HepG2 (cell line): ENCODE measurements at regions not wholly inside any gene's neighbourhood (a gene's known extent, or its start where the extent isn't known, plus 50 kb on each side); places are given as distances from the start of the nearest gene placed in this dataset.

ENCODE experiments used
- ATAC-seq: fragments of 200-7000 bp; cut with Tn5 transposase; 3 replicates; pipeline ENCODE4 v1.9.1; 2020; ENCODE audit warnings: mild to moderate bottlenecking, moderate library complexity
- BruUV-seq: library from RNA; stranded (reverse); fragments of 400-500 nt; replicated peaks from 2 replicates; lab custom pipeline; 2021; lab: Mats Ljungman, UMichigan
- CTCF ChIA-PET: fragments of 300-600 bp; formaldehyde crosslinking; extraction: SDS; loops from one replicate; lab custom pipeline; 2021; ENCODE audit warnings: low total read pairs, inconsistent platforms, low intra/inter-chr PET ratio; lab: Yijun Ruan, JAX
- POLR2A ChIA-PET: fragments of 350-600 bp; sonication (Branson Sonifier 250); formaldehyde crosslinking; loops from one replicate; lab custom pipeline; 2020; ENCODE audit warnings: antibody characterized with exemption, inconsistent platforms; lab: Yijun Ruan, JAX
- DNase-seq: peaks from one replicate; pipeline ENCODE4 v3.0.0-alpha.2; 2015; ENCODE audit warnings: low spot score
- FAIRE-seq: peaks from 3 replicates; lab custom pipeline; 2011; peaks lifted over from hg19 to GRCh38; lab: Jason Lieb, UNC
- H2AFZ ChIP-seq: one replicate; pipeline ENCODE4 v1.6.1; 2011; ENCODE audit warnings: low read length, inconsistent platforms
- H3K27ac ChIP-seq: fragments of 300-600 bp; 3 replicates; pipeline ENCODE4 v1.8.0; 2011; ENCODE audit warnings: mixed run types, mild to moderate bottlenecking, mixed read lengths, low read length, inconsistent platforms; ENCODE audit not compliant: insufficient read depth; ENCODE audit errors: extremely low read length
- H3K27me3 ChIP-seq, 2 experiments: fragments of 200-600 bp in 1 of 2; 2 replicates in 1 of 2; 3 replicates in 1 of 2; pipeline versions ENCODE4 v1.6.0 to v1.8.0; 2011; ENCODE audit warnings: low read length in 2 of 2, mild to moderate bottlenecking in 2 of 2, moderate library complexity in 2 of 2, inconsistent platforms in 1 of 2; ENCODE audit not compliant: insufficient read depth in 2 of 2, control insufficient read depth in 1 of 2
- H3K36me3 ChIP-seq, 2 experiments: fragments of 200-600 bp in 1 of 2; replicated peaks in 1 of 2; 2 replicates in 1 of 2; 3 replicates in 1 of 2; pipeline versions ENCODE4 v1.5.1 to v1.8.0; 2011; ENCODE audit warnings: low read length in 2 of 2, inconsistent platforms in 1 of 2; ENCODE audit not compliant: insufficient read depth in 2 of 2, control insufficient read depth in 1 of 2
- H3K4me1 ChIP-seq: 2 replicates; pipeline ENCODE4 v1.5.1; 2012; ENCODE audit warnings: low read length, inconsistent platforms; ENCODE audit not compliant: insufficient read depth
- H3K4me2 ChIP-seq: 2 replicates; pipeline ENCODE4 v1.6.0; 2011; ENCODE audit warnings: low read depth, low read length, inconsistent platforms
- H3K4me3 ChIP-seq, 3 experiments: fragments of 200-600 bp in 1 of 3; sonication (generic), shearing (Covaris generic) in 1 of 3; replicated peaks in 1 of 3; 2 replicates each; pipeline ENCODE4 v1.5.1; 2011 to 2016; ENCODE audit warnings: low read length in 3 of 3, inconsistent platforms in 2 of 3, low read depth in 2 of 3, mild to moderate bottlenecking in 2 of 3, control low read depth in 1 of 3, mixed read lengths in 1 of 3; ENCODE audit not compliant: insufficient read depth in 1 of 3
- H3K79me2 ChIP-seq: one replicate; pipeline ENCODE4 v1.6.1; 2011; ENCODE audit warnings: low read length, inconsistent platforms; ENCODE audit not compliant: insufficient read depth
- H3K9ac ChIP-seq: 2 replicates; pipeline ENCODE4 v1.6.0; 2011; ENCODE audit warnings: mild to moderate bottlenecking, low read depth, low read length, inconsistent platforms; ENCODE audit not compliant: insufficient read depth
- H3K9me3 ChIP-seq: 2 replicates; pipeline ENCODE4 v1.5.1; 2012; ENCODE audit warnings: mild to moderate bottlenecking, low read length
- H4K20me1 ChIP-seq: 2 replicates; pipeline ENCODE4 v1.6.0; 2011; ENCODE audit warnings: inconsistent platforms, mild to moderate bottlenecking, low read length, moderate library complexity; ENCODE audit not compliant: insufficient read depth
- HNRNPH1 ChIP-seq: fragments of 200-400 bp; formaldehyde crosslinking; optimal IDR thresholded peaks from 2 replicates; pipeline ENCODE3; 2017; ENCODE audit warnings: mild to moderate bottlenecking, low read depth, low read length
- NONO ChIP-seq, 2 experiments: fragments of 450-650 bp in 1 of 2; sonication (generic) in 1 of 2; formaldehyde crosslinking in 1 of 2; IDR thresholded peaks in 1 of 2; conservative IDR thresholded peaks in 1 of 2; 2 replicates each; pipeline versions ENCODE4 v1.6.1 to v1.8.0; 2017 to 2022; ENCODE audit warnings: mild to moderate bottlenecking in 1 of 2, missing genetic modification reagents in 1 of 2, moderate library complexity in 1 of 2
- SIX4 ChIP-seq: sonication (generic); formaldehyde crosslinking; IDR thresholded peaks from 2 replicates; pipeline ENCODE4 v1.4.0; 2020; ENCODE audit warnings: missing genetic modification reagents
- SP4 ChIP-seq: sonication (generic); formaldehyde crosslinking; IDR thresholded peaks from 2 replicates; pipeline ENCODE4 v1.8.1; 2023; ENCODE audit warnings: mild to moderate bottlenecking, missing genetic modification reagents
- SPEN ChIP-seq: sonication (generic); formaldehyde crosslinking; IDR thresholded peaks from 2 replicates; pipeline ENCODE4 v1.5.1; 2020; ENCODE audit warnings: low read depth, mild to moderate bottlenecking, missing genetic modification reagents
- TARDBP ChIP-seq: sonication (generic); formaldehyde crosslinking; IDR thresholded peaks from 2 replicates; pipeline ENCODE4 v1.8.0; 2022; ENCODE audit warnings: mild to moderate bottlenecking, missing genetic modification reagents
- TOPORS ChIP-seq: sonication (generic); formaldehyde crosslinking; IDR thresholded peaks from 2 replicates; pipeline ENCODE4 v1.8.0; 2023; ENCODE audit warnings: mild to moderate bottlenecking, missing genetic modification reagents
- ZBTB14 ChIP-seq: sonication (generic); formaldehyde crosslinking; IDR thresholded peaks from 2 replicates; pipeline ENCODE4 v1.4.0; 2020; ENCODE audit warnings: missing genetic modification reagents
- ZFAT ChIP-seq: sonication (generic); formaldehyde crosslinking; conservative IDR thresholded peaks from 2 replicates; pipeline ENCODE4 v1.8.1; 2023; ENCODE audit warnings: missing genetic modification reagents, inconsistent platforms
- ZSCAN31 ChIP-seq: sonication (generic); formaldehyde crosslinking; IDR thresholded peaks from 2 replicates; pipeline ENCODE4 v1.5.0; 2020; ENCODE audit warnings: low read depth, mild to moderate bottlenecking, missing genetic modification reagents
- WGBS: methylation state at CpG from one replicate; pipeline ENCODE4 v1.1.6; 2017; ENCODE audit warnings: low lambda C conversion rate; 5-methylcytosine and 5-hydroxymethylcytosine counted together
- in situ Hi-C: cut with HindIII; loops from 2 replicates; pipeline ENCODE4 v1.10.0; 2017; ENCODE audit warnings: low pct_unique_long_range_greater_than_20kb; ENCODE audit not compliant: extremely low pct_ligation_motif_present
- intact Hi-C: fragments of 100-400 bp; cut with micrococcal nuclease; formaldehyde crosslinking; loops from one replicate; pipeline ENCODE4 v1.10.0; 2022; ENCODE audit not compliant: unreplicated experiment

- CTCF ChIA-PET = no interaction called here
- TF ChIP-seq SP4 (CRISPR knock-in tag) = no peak
- TF ChIP-seq HNRNPH1 = no peak
- no peak for TF ChIP-seq TOPORS (CRISPR knock-in tag)
- TF ChIP-seq ZFAT (CRISPR knock-in tag) = no peak
- no peak for TF ChIP-seq SPEN
- no peak for TF ChIP-seq ZBTB14
- TF ChIP-seq ZSCAN31 = no peak
- TF ChIP-seq TARDBP (CRISPR knock-in tag) = no peak
Measured at GRCh38 chr6:140002396-140003022, 628.1 kb upstream of the CITED2 start.

DNA sequence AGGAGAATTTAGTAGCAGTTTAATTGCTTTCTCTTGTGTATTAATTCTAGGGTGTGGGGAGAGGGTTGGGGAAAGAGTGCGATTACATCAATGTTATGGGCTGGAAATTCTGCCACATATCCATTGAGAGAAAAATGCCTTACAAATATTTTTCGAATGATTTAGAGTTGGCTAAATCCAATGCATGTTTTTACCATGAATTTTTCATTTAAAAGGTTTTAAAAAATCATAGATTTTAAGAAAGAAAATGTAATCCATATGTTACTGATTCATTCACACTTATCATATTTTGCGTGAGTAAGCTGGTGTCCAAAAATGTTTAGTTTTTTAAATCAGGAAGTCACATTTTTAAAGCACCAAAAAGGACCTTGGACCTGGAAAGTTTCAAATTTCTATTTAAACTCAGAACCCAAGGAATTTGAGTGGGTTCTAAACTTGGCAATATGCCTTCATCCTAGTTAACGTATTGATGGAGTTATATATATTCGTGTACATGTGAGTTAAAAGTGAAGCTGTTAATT, 627.4 kb upstream of the CITED2 start:
- Histone ChIP-seq H4K20me1 (no peaks in the 10 kb centered on the region), H3K4me2 (no peak overlapping the region), H3K4me1 (no peaks in the 10 kb centered on the region), H3K9ac (no peak overlapping the region), H2AFZ (no peak overlapping the region), H3K9me3 (no peaks in the 10 kb centered on the region), H3K27ac (no peak overlapping the region), H3K4me3 (no peak overlapping the region), H3K36me3 (no peaks in the 10 kb centered on the region), H3K79me2 (no peaks in the 10 kb centered on the region), H3K27me3 (no peaks in the 10 kb centered on the region)
- ATAC-seq (no peak), FAIRE-seq (no peak), DNase-seq (no peak)
- WGBS = 17% methylated on average over 5 of the region's 5 CpGs
- ChIA-PET POLR2A (no interaction called here), CTCF (no interaction called here)
- peak; percentile 39; the same call in 1 of the 2 replicates for TF ChIP-seq SIX4 (CRISPR knock-in tag)
- no peak for TF ChIP-seq NONO (IDR thresholded peaks at IDR 0.05)
- no peak for TF ChIP-seq NONO (CRISPR knock-in tag; conservative IDR thresholded peaks at IDR 0.05)
- BruUV-seq = no TSS peak
- intact Hi-C loops = no loop called here
- in situ Hi-C loops = no loop called here

More at GRCh38 chr6:140002396-140003022, 628.1 kb upstream of the CITED2 start:
- H4K20me1 ChIP-seq = no peaks in the 10 kb centered on the region
- no peaks in the 10 kb centered on the region for H3K4me1 ChIP-seq
- no peaks in the 10 kb centered on the region for H3K36me3 ChIP-seq
- H3K27me3 ChIP-seq = no peaks in the 10 kb centered on the region
- POLR2A ChIA-PET = no interaction called here
- no peak overlapping the region for H3K9ac ChIP-seq
- FAIRE-seq (no peak), ATAC-seq (no peak), DNase-seq (no peak)
- H3K4me2 ChIP-seq = no peak overlapping the region
- no TSS peak for BruUV-seq
- H3K9me3 ChIP-seq = no peaks in the 10 kb centered on the region
- H2AFZ ChIP-seq = no peak overlapping the region
- intact Hi-C loops (no loop called here), in situ Hi-C loops (no loop called here)
- H3K79me2 ChIP-seq = no peaks in the 10 kb centered on the region
- no peak overlapping the region for H3K4me3 ChIP-seq
- no peak overlapping the region for H3K27ac ChIP-seq
- WGBS = 57% methylated on average over 4 of the region's 4 CpGs
